Femur (tissue), 1 donor: ENCODE measurements at regions not wholly inside any gene's neighbourhood (a gene's known extent, or its start where the extent isn't known, plus 50 kb on each side); places are given as distances from the start of the nearest gene placed in this dataset.
"Not testable (repeated sequence)": the region's sequence is repeated elsewhere in the genome, so short reads cannot be mapped to it uniquely, and the experiment has no call there.

ENCODE experiments used
- DNase-seq: peaks from one replicate; pipeline ENCODE4 v3.0.0-alpha.2; 2017

GRCh38 chr4:33751050-33751449, 2493.3 kb downstream of the ARAP2 start:
- DNase-seq: no peak

GRCh38 chr4:33772582-33772981, 2471.7 kb downstream of the ARAP2 start:
- no peak for DNase-seq

- DNase-seq: no peak
Observed at GRCh38 chr4:33780952-33781791, 2463.1 kb downstream of the ARAP2 start.

GRCh38 chr4:33785843-33786242, 2458.5 kb downstream of the ARAP2 start:
- DNase-seq: no peak

- no peak for DNase-seq
Observed at GRCh38 chr4:33802578-33802977, 2441.7 kb downstream of the ARAP2 start.

- no peak for DNase-seq
Observed at GRCh38 chr4:33825685-33826084, 2418.6 kb downstream of the ARAP2 start.

- DNase-seq: not testable (repeated sequence)
Observed at GRCh38 chr4:33829356-33829755, 2415.0 kb downstream of the ARAP2 start.

DNA sequence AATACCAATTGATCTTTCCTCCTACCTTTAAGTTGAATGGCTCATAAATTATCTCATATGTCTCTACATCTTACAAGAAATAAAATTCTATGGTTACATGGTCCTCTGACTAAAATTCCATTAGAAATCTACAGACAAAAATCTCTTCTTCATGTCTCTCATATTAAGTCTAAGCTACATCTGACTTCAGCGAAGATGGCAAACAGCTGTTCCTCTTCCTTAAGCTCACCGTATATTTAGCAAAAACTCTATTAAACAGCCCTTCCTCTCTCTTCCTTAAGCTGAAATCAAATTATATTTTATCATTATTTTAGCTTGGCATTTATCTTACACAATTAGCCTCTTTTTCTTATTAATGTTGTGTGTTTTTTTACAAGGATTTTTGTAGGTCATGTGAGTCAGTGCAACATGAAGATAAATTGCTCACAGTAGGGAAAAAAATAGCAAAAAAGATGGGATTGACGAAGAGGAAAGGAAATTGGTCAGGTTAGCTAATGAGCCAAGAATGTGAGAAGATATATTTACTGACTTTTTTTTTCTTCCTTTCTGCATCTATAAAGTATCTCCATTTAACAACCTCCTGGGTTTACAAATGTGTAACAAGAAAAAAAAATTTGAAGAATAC, 2412.8 kb downstream of the ARAP2 start:
- DNase-seq: no peak

DNA sequence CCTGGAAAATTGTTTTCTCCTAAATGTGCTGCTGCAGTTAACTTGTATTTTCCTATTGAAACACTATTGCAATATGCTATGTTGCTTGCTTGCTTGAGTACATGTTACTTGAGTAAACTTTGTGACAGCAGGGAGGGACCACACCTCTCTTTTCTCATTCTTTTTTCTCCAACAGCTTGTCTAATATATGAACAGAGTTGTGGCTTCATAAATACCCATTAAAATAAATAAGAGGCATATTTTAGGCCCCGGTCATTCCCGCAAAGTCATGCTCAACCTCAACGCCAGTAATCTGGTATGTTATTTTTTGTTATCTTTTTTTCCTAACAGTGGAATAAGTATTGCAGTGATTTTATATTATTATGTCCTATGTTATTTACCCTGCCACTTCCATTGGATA, 2408.6 kb downstream of the ARAP2 start:
- DNase-seq: not testable (repeated sequence)

- DNase-seq: no peak
Observed at GRCh38 chr4:33837043-33837838, 2407.1 kb downstream of the ARAP2 start.

DNA sequence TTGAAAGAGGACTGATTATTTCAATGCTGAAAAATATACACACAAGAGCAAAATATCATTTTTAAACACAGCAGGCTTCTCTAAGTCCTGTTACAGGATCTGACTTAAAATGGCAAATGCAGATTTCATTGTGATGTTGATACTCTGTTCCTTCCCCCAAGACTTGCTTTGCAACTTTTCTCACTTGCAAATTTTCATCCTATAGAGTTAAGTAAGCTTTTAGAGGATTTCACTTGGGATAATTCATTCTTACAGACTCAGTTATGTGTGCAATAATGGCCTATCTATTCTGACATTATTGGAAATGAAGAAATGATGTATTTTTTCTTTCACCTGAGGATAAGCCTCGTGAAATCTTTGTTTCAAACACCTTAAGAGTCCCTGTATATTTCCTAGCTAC, 2403.2 kb downstream of the ARAP2 start:
- no peak for DNase-seq

- DNase-seq: no peak
Observed at GRCh38 chr4:33850371-33850902, 2393.9 kb downstream of the ARAP2 start.

DNA sequence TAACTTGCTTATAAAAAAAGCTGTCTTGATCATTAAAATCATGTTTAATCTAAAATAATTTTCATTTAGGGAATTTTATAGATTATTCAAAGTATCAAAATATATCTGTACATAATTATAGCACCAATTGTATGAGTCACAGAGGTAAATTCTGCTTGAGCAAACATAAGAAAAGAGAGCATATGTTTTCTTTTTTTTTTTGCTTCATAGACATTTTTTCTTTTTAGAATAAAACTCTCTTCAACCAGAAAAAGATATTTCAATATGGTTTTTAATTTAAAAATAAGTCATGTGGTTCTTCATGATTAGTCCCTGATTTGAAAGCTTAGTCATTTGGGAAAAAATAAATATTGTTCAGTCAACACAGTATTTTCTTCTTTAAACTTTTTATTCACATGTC, 2390.6 kb downstream of the ARAP2 start:
- not testable (repeated sequence) for DNase-seq

DNA sequence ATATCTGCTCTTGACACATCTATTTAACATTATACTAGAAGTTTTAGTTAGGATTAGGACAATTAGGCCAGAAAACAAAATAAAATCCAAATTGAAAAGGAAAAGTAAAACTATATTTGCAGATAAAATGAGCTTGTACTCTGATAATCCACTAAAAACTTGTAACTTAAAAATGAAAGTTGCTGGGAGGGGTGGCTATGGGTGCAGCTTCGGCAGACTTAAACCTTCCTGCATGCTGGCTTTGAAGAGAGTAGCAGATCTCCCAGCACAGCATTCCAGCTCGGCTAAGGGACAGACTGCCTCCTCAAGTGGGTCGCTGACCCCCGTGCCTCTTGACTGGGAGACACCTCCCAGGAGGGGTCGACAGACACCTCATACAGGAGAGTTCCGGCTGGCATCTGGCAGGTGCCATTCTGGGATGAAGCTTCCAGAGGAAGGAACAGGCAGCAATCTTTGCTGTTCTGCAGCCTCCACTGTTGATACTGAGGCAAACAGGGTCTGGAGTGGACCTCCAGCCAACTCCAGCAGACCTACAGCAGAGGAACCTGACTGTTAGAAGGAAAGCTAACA, 2379.9 kb downstream of the ARAP2 start:
- DNase-seq: no peak

GRCh38 chr4:33873791-33874190, 2370.5 kb downstream of the ARAP2 start:
- DNase-seq: no peak

GRCh38 chr4:33878710-33879109, 2365.6 kb downstream of the ARAP2 start:
- no peak for DNase-seq

- no peak for DNase-seq
Observed at GRCh38 chr4:33881176-33881575, 2363.1 kb downstream of the ARAP2 start.

GRCh38 chr4:33882246-33882990, 2361.9 kb downstream of the ARAP2 start:
- DNase-seq: no peak

DNA sequence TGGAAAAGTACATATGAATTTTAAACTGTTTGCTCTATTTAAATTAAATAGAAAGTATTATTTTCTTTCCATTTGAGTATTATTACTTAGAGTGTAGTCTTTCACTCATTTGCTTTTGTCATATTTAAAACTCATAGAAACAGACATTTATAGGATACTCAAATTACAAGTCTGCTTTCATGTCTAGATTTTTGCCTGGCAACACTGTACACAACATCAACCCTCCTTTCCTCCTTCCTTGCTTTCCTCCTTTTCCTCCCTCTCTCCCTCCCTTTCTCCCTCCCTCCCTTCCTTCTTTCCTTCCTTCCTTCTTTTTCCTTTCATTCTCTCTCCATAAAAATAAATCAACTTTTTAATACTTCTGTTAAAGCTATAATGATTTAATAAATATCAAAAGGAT, 2361.2 kb downstream of the ARAP2 start:
- DNase-seq: no peak

DNA sequence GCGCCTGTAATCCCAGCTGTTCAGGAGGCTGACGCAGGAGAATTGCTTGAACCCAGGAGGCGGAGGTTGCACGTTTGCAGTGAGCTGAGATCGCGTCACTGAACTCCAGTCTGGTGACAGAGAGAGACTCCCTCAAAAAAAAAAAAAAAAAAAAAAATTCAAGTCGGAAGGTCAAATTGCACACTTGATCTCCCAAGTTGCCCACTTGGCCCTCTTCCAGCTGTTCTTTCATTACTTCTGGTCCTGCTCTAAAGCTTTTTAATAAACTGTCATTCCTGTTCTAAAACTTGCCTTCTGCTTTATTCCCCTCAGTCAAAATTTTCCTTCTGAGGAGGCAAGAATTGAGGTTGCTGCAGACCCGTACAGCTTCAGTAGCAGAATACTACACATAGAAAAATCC, 2358.0 kb downstream of the ARAP2 start:
- DNase-seq: no peak

DNA sequence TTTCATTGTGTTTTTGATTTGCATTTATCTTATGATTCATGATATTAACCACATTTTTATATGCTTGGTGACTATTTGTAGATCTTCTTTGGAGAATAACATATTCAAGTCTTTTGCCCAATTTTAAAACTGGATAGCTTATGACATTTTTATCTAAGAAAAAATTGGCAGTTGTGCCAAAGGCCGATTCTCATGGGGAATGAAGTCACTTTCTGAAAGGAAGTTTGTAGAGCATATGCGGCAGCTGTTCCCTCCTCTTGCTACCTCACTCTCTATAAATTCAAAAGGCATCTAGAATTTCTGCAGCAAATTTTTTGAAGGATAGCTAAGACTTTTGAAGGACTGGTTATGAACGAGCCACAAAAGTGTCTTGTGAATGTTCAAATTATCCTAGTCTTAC, 2353.5 kb downstream of the ARAP2 start:
- no peak for DNase-seq

- DNase-seq: no peak
Observed at GRCh38 chr4:33911959-33912358, 2332.4 kb downstream of the ARAP2 start.
